Activated CD8-positive, alpha-beta memory T cell treated with anti-CD3 and anti-CD28 coated beads, Interleukin-2, amount 50 U/mL, for 4 hours (primary cell): ENCODE measurements at regions not wholly inside any gene's neighbourhood (a gene's known extent, or its start where the extent isn't known, plus 50 kb on each side); places are given as distances from the start of the nearest gene placed in this dataset.

Source experiments
- DNase-seq: peaks from one replicate; pipeline ENCODE4 v3.0.0-alpha.2; 2020

DNA sequence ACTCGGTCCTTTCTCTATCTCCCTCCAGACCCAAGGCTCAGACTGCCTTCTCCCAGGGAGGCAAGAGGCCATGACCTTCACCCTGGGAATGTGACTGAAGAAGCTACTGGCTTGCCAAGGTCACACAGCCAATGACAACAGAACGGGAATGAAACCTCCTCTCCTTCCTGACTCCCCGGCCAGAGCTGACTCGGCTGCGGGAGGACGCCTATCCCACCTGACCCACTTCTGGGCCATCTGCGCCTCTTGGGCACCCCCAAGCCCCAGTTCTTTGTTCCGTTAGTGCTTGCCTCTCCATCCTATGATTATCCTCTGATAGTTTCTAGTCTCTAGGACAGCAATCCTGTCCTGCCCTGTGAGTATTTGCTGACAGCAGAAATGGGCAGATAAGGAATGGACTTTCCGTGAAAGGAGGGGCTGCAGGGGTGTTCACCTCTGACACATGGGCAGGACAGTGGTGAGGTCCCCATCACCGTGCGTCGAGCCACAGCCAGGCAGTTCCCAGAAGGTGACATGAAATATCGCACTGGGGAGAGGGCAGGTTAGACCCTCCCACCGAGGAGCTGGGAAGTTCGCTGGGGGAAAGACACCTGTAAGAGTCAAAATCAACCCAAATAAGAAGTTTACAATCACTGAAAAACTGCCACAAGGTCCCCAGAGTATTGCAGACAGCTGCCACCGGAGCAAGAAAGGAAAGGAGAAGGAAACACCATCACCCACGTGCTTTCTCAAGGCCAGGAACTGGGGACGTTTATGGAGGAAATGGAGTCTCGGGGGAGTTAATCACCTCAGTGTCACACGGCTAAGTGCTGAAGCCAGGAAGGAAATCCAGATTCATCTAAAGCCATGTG, 63.0 kb downstream of the INSIG1 start:
- no peak for DNase-seq

DNA sequence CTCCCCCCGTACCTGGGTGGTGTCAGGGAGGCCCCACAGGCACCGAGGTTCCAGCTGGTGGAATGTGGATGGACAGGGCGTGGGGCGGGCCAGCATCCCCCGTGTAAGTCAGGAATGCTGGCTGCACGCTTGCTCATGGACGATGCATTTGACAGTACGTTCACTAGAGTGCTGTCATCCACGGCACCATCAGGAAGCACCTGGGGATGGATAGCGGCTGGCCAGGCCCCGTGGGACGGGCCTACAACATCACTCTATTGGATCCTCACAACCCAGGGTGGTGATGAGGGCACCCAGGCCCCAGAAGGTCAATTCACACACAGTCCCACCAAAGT, 63.6 kb downstream of the INSIG1 start:
- no peak for DNase-seq

DNA sequence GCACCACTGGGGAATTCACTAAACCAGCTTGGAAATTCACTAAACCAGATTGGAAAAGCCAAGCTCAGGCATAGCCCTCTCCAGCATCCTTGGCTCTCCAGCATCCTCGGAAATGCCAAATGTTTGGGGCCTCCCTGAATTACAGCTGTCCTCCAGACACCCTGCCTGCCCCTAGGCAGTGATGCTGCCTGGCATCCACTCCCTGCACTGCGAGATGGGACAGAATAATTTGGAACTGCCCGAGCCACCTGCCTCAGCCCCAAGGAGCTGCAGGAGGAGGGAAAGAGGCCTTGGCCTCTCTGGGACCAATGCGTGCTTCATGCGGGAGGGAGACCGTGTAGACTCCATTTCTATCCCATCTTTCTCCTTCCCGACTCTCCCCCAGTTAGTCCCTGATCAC, 64.3 kb downstream of the INSIG1 start:
- DNase-seq, result no peak

DNA sequence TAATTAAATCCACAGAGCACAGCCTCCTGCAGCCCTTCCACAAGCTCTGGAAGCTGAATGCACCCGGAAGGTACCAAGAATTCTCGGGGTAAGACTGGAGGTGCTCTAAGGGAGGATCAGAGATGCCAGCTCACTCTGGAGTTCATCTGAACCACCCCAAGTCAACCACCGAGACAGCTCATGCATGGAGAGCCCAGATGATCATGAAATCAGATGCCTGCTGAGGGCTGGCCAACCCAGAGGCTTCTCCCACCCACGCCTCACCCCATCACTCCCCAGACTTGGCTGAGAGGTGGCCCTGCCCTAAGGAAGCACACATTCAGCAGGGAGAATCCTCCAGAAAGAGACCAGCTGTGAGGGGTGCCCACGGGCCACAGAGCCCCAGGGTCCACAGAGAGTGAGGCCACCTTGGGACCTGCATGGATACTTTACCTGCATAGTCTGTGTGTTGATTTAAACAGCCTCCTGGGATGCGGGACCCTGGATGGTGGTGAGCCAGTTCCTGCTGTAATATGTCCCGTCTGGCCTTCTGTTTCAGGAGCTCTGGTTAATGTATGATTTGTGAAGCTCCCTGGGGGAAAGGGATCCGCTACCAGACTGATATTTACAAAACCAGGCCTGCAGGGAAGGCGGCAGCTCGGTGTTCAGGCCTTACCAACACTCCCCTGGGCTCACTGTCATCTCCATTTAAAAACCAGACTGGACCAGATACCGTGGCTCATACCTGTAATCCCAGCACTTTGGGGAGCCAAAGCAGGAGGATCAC, 64.9 kb downstream of the INSIG1 start:
- DNase-seq, result no peak

GRCh38 chr7:155363146-155363539, 65.5 kb downstream of the INSIG1 start:
- no peak for DNase-seq

DNA sequence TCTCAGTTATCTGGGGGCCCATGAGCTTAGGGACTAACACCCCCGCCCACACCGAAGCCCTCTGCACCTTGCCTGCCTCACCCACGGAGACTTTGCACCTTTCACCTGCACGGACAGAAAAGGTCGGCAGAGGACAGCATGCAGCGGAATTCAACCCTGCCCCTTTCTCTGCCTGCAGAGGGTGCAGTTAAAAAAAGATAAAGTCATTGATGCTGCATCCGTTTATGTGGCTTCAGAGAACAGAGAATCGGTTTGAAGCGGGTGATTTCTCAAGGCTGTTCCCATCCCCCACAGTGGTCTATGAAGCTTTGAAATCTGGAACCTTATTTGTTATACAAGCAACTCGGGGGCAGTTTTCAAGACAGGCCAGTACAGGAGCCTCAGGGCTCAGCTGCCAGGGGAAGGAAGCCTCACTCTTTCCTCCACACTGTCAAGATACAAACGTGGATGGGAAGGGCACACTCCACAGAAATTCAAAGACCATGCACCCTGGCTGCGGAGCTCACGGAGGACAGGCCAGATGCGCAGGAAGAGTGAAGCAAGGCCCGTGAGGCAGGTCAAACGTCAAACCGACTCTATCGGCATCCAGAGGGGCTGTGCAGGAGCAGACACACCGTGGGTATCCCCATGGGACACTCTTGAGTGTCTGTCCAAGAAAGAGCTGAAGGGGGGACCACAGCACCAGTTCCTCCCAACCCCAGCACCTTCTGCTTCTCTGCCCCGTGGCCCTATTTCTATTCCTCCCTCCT, 66.3 kb downstream of the INSIG1 start:
- no peak for DNase-seq

GRCh38 chr7:155365146-155365874, 67.6 kb downstream of the INSIG1 start:
- no peak for DNase-seq

DNA sequence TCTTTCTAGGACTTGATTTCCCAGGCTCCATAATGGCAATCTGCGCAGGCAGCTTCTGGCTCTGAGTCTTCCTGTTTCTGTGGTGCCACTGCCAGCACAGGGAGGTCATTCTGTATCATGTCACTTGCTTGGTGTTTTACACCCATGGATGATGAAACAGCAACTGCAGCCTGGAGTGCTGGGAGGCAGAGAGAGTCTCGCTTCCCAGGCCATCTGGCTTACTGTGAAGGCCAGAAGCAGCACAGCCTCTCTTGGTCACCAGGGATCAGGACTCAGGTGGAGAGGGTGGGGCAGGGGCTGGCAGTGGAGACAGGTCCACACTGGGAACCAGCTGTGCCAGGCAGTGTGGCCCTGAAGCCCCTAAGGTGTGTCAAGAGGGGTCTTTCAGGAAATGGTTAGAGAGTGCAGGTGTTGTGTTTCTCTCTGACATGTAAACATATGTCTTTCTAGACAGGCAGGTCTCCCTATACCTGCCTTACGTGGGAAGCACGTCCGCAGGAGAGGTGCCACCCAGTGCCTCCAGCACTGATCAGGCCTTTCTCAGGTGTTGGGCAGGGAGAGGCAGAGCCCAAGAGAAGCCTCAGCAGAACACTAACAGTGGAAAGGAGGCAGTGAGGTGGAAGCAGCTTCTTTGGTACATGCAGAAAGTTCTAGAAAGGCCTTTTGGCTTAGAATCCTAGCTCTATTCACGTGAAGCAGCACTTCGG, 71.4 kb downstream of the INSIG1 start:
- no peak for DNase-seq

DNA sequence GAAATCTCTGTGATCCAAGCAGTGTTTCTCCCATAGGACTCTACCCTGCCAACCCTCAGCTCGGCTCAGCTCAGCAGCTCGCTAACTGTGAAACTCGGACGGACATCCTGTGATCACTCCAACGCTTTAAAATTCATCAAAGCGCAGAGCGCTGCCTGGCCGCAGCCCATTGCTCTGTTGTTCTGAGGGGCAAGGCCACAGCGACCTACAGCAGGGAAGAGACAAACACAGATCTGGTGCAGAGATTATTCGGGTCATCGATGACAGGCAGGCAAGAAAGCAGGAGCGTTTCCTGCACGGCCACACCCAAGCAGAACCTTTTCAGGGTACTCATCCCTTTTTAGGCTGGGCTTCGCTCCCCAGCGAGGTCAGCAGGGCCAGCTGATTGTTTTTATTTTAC, 72.1 kb downstream of the INSIG1 start:
- no peak for DNase-seq

DNA sequence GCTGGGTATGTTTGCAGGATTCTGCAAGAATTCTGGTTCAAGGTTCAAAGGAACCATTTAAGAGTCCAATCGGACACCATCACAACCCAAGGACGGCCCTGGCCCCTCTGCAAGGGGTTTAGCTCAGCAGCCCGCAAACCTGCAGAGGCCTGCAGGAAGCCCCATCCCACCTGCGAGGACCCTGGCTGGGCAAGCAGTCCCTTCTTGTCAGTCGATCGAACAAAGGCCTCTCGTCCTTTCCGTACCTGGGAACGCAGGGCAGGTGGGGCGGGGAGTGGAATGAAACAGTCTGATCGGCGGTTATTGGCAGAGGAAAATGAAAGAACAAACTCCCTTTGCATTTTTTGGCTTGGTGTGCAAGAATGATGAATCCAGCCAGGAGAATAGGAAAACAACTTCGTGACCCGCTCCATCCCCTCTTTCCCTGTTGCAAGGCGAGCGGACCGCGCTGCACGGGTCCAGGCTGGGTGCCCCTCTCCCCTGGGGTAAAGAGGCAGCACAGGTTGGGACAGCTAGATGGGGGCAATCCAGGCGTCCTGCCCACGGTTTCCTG, 73.7 kb downstream of the INSIG1 start:
- DNase-seq, result no peak

- DNase-seq, result no peak
Measured at GRCh38 chr7:155371884-155372781, 74.5 kb downstream of the INSIG1 start.

- DNase-seq, result no peak
Measured at GRCh38 chr7:155372782-155373358, 75.2 kb downstream of the INSIG1 start.

GRCh38 chr7:155373359-155374273, 75.9 kb downstream of the INSIG1 start:
- no peak for DNase-seq

- DNase-seq, result no peak
Measured at GRCh38 chr7:155374276-155375252, 76.9 kb downstream of the INSIG1 start.

GRCh38 chr7:155375337-155376277, 77.9 kb downstream of the INSIG1 start:
- DNase-seq, result no peak

DNA sequence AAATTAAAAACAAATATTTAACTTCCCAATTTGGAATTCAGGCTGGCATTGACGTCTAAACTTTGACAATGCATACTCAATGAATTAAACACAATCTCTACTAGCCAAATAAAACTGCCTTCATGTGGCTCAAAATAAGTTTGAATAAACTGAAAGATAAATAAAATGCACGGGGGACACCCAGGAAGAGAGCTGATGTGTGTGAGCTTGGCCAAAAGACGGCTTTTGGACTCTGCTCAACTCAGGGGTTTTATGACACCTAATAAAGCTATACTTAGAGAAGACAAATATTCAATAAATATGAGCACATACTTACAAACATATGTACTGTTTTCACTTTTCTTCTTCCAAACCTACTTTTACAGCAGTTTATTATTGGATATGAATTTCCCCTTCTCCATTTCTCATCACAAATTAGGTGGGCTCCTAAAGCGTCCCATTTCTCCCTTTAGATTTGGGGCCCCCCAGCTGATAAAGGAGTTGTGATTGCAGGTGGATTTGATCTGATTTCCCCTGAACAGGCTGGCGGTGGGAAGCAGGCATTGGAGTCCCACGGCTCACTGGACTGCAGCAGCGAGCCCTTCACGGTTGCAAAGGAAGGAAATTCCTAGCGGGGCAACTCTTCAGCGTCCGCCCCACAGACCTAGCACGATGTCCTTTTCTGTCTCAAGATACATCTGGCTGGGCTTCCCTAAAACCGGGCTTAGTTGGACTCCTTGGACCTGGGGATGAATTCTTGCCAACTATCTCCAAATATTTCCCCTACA, 79.6 kb downstream of the INSIG1 start:
- DNase-seq, result no peak
